GM12878 (cell line): ENCODE measurements at regions not wholly inside any gene's neighbourhood (a gene's known extent, or its start where the extent isn't known, plus 50 kb on each side); places are given as distances from the start of the nearest gene placed in this dataset.

ENCODE experiments used
- ATAC-seq: fragments of 200-7000 bp; cut with Tn5 transposase; 3 replicates; pipeline ENCODE4 v1.9.1; 2020; ENCODE audit warnings: mild to moderate bottlenecking, moderate library complexity
- BruUV-seq: library from RNA; stranded (reverse); fragments of 400-500 nt; replicated peaks from 2 replicates; lab custom pipeline; 2021; lab: Mats Ljungman, UMichigan
- CTCF ChIA-PET: fragments of 300-600 bp; sonication (Branson Sonifier 250); formaldehyde crosslinking; extraction: SDS; loops from one replicate; lab custom pipeline; 2021; ENCODE audit warnings: inconsistent platforms; lab: Yijun Ruan, JAX
- POLR2A ChIA-PET: fragments of 350-600 bp; formaldehyde crosslinking; extraction: SDS; loops from one replicate; lab custom pipeline; 2021; ENCODE audit warnings: inconsistent platforms; lab: Charles Lee
- RAD21 ChIA-PET: fragments of 300-600 bp; sonication (Branson Sonifier 250); formaldehyde crosslinking; loops from one replicate; lab custom pipeline; 2023; ENCODE audit warnings: antibody characterized with exemption; ENCODE audit not compliant: unreplicated experiment; lab: Charles Lee
- SMC1A ChIA-PET: fragments of 300-600 bp; sonication (Branson Sonifier 250); formaldehyde crosslinking; loops from one replicate; lab custom pipeline; 2023; ENCODE audit not compliant: unreplicated experiment, uncharacterized antibody; lab: Charles Lee
- DNase-seq: peaks from one replicate; pipeline ENCODE4 v3.0.0-alpha.2; 2011; ENCODE audit warnings: low read depth, low spot score
- FAIRE-seq: peaks from 3 replicates; lab custom pipeline; 2011; peaks lifted over from hg19 to GRCh38; lab: Jason Lieb, UNC
- H2AFZ ChIP-seq: 2 replicates; pipeline ENCODE4 v1.6.0; 2011; ENCODE audit warnings: low read depth, low read length, control low read depth; ENCODE audit not compliant: control insufficient read depth
- H3K27ac ChIP-seq: 2 replicates; pipeline ENCODE4 v1.5.1; 2011; ENCODE audit warnings: control low read depth; ENCODE audit not compliant: control insufficient read depth, insufficient read depth
- H3K27me3 ChIP-seq, 2 experiments: replicated peaks in 1 of 2; 2 replicates each; pipeline versions ENCODE4 v1.6.0 to v1.6.1; 2011; ENCODE audit warnings: low read length in 1 of 2; ENCODE audit not compliant: control insufficient read depth in 2 of 2, insufficient read depth in 2 of 2
- H3K36me3 ChIP-seq, 2 experiments: 2 replicates each; pipeline ENCODE4 v1.5.1; 2011; ENCODE audit warnings: low read length in 1 of 2; ENCODE audit not compliant: control insufficient read depth in 2 of 2, insufficient read depth in 2 of 2
- H3K4me1 ChIP-seq: 2 replicates; pipeline ENCODE4 v1.6.1; 2011; ENCODE audit warnings: mild to moderate bottlenecking, low read length, moderate library complexity, mixed read lengths; ENCODE audit not compliant: control insufficient read depth, insufficient read depth
- H3K4me2 ChIP-seq: 2 replicates; pipeline ENCODE4 v1.6.0; 2011; ENCODE audit warnings: control low read depth; ENCODE audit not compliant: control insufficient read depth, insufficient read depth
- H3K4me3 ChIP-seq: fragments of 200-600 bp; sonication (generic); 2 replicates; pipeline ENCODE4 v1.5.1; 2016
- H3K79me2 ChIP-seq: 2 replicates; pipeline ENCODE4 v1.6.0; 2011; ENCODE audit warnings: low read length; ENCODE audit not compliant: control insufficient read depth, insufficient read depth
- H3K9ac ChIP-seq: 2 replicates; pipeline ENCODE4 v1.8.0; 2011; ENCODE audit warnings: low read length, control low read depth, mixed read lengths; ENCODE audit not compliant: control insufficient read depth, insufficient read depth
- H3K9me3 ChIP-seq: replicated peaks from 3 replicates; pipeline ENCODE4 v1.5.1; 2011; ENCODE audit warnings: mild to moderate bottlenecking, low read length; ENCODE audit not compliant: control insufficient read depth, insufficient read depth
- H4K20me1 ChIP-seq: 2 replicates; pipeline ENCODE4 v1.6.0; 2011; ENCODE audit not compliant: control insufficient read depth, insufficient read depth
- SMC3 ChIP-seq: IDR thresholded peaks from 2 replicates; pipeline ENCODE4 v1.6.1; 2011; ENCODE audit warnings: low read length, improper control_type of control experiment, borderline replicate concordance
- TCF3 ChIP-seq: IDR thresholded peaks from 2 replicates; pipeline ENCODE4 v1.6.1; 2012; ENCODE audit warnings: low read depth, mild to moderate bottlenecking, low read length, borderline replicate concordance; ENCODE audit not compliant: insufficient read depth
- WGBS: methylation state at CpG from one replicate; pipeline ENCODE4 v1.1.6; 2016; ENCODE audit warnings: low lambda C conversion rate; ENCODE audit not compliant: insufficient replicate concordance, insufficient coverage; ENCODE audit errors: missing lambda C conversion rate; 5-methylcytosine and 5-hydroxymethylcytosine counted together
- in situ Hi-C: fragments of 300-500 bp; cut with MboI; formaldehyde crosslinking; loops from 9 replicates; pipeline ENCODE4 v1.14.3; 2018; ENCODE audit warnings: mixed read lengths
- intact Hi-C: fragments of 100-400 bp; cut with micrococcal nuclease; formaldehyde crosslinking; loops from one replicate; pipeline ENCODE4 v1.14.2; 2022; ENCODE audit not compliant: unreplicated experiment
- TF ChIP-seq, protein P1 (sequence below), 3 experiments: IDR thresholded peaks in 2 of 3; conservative IDR thresholded peaks in 1 of 3; 2 replicates each; pipeline ENCODE4 v1.5.1; 2011; ENCODE audit warnings: low read depth in 3 of 3, low read length in 3 of 3, mild to moderate bottlenecking in 3 of 3, control low read depth in 2 of 3, moderate library complexity in 2 of 3, inconsistent platforms in 1 of 3, mixed read lengths in 1 of 3; ENCODE audit not compliant: control insufficient read depth in 2 of 3, insufficient read depth in 1 of 3; ENCODE audit errors: extremely low read depth in 1 of 3

DNA sequence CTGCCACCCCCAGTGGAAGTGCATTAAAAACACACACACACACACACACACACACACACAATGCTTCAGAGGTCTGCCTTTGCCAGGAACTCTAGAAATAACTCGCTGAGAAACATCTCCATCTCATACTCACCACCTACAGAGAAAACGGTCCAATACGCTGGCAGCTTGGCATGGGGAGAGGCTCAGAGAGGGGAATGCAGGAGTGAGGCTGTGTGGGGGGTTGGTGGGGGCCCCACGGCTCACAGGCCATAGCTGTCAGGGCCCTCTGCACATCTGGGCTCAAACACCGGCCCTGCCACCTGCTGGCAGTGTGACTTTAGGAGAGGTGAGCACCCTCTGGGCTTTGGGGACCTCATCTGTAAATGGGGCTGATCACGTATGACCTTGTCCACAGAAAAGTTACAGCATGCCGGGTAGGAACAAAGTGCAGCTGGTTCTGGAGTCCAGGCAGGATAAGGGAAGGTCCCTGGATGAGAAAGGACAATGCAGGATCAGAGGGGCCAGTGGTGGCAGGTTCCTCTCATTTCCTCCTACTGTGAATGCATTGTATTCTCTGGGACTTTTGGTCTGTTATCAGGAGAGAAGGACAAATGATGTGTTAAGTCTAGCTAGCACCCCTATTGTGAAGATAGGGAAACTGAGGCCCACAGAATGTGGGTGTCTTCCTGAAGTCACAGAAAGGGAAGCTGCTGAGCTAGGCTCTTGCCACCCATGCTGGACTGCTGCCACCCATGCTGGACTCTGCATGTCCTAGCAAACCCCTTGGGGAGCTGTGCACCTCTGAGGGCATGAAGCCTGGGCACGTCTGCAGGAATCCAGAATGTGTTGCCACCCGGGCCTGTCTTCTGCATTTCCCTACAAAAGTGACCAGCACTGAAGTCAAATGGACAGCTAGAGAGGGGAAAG is 404.6 kb downstream of the RPS24 start:
- 11% methylated on average over 9 of the region's 9 CpGs for WGBS
- Histone ChIP-seq H3K9me3 (no peaks in the 10 kb centered on the region), H3K4me3 (no peak overlapping the region), H3K27me3 (peaks cover 0 to 2% of the 10 kb centered on the region in 2 experiments; a peak in 2 of 4 replicates), H3K36me3 (no peaks in the 10 kb centered on the region), H3K4me2 (no peak overlapping the region), H4K20me1 (no peaks in the 10 kb centered on the region), H3K9ac (no peak overlapping the region), H3K79me2 (no peaks in the 10 kb centered on the region), H3K4me1 (no peaks in the 10 kb centered on the region), H3K27ac (no peak overlapping the region), H2AFZ (no peak overlapping the region)
- in situ Hi-C loops (no loop called here), intact Hi-C loops (loop anchor here (10.0 kb wide), 1 partner anchor 757 kb away; no protein-coding TSS in a partner anchor)
- FAIRE-seq (no peak), DNase-seq (no peak), ATAC-seq (peak; percentile 73)
- RAD21 ChIA-PET = no interaction called here
- CTCF ChIA-PET = no interaction called here
- TF ChIP-seq SMC3 (peak; percentile 12; the same call in 1 of the 2 replicates), TCF3 (no peak)
- TF ChIP-seq, protein P1, sequence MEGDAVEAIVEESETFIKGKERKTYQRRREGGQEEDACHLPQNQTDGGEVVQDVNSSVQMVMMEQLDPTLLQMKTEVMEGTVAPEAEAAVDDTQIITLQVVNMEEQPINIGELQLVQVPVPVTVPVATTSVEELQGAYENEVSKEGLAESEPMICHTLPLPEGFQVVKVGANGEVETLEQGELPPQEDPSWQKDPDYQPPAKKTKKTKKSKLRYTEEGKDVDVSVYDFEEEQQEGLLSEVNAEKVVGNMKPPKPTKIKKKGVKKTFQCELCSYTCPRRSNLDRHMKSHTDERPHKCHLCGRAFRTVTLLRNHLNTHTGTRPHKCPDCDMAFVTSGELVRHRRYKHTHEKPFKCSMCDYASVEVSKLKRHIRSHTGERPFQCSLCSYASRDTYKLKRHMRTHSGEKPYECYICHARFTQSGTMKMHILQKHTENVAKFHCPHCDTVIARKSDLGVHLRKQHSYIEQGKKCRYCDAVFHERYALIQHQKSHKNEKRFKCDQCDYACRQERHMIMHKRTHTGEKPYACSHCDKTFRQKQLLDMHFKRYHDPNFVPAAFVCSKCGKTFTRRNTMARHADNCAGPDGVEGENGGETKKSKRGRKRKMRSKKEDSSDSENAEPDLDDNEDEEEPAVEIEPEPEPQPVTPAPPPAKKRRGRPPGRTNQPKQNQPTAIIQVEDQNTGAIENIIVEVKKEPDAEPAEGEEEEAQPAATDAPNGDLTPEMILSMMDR (IDR thresholded peaks at IDR 0.05 in 2 of 3, conservative IDR thresholded peaks at IDR 0.05 in 1 of 3; ENCODE audit: control insufficient read depth in 2 of 3, extremely low read depth in 1 of 3, insufficient read depth in 1 of 3, low read depth in 3 of 3, low read length in 3 of 3) = peak in 1 of 3 experiments; percentile 24; a peak in 2 of 6 replicates
- BruUV-seq = no TSS peak
- POLR2A ChIA-PET = no interaction called here
- SMC1A ChIA-PET = interaction anchor here (0.6 kb wide), 1 partner anchor 226 kb away, joined by 3 read pairs; no protein-coding TSS in a partner anchor
